ENCODE measurements at regions not wholly inside any gene's neighbourhood (a gene's known extent, or its start where the extent isn't known, plus 50 kb on each side); places are given as distances from the start of the nearest gene placed in this dataset.

DNA sequence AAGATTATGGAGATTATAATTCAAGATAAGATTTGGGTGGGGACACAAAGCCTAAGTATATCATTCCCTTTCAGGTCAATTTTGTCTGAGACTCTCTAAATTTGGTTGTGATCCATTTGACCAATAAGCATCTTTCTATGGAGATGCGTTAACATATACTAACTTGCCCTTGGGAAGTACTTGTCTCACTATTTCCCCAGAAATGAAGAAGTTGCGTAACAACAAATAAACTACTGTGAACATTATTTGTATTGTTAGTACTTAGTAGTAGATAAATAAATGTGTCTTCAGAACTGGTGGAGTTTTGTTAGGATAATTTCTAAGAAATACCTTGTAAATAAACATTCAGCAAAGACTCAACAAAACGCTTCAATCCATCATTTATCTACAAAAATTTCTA is 127.3 kb upstream of the LYZL2 start:
- H3K36me3 ChIP-seq (ENCODE audit: control insufficient read depth in 1 of 2, insufficient read depth in 2 of 2, low read length in 1 of 2) = no peaks in the 10 kb centered on the region
- H3K4me1 ChIP-seq (ENCODE audit: control insufficient read depth in 1 of 2, insufficient read depth in 2 of 2, low read length in 2 of 2) = no peaks in the 10 kb centered on the region
- ATAC-seq (ENCODE audit: low FRiP score) = no peak
- no peak for DNase-seq
- H3K27ac ChIP-seq (ENCODE audit: low read depth in 1 of 2, low read length in 2 of 2) = no peak overlapping the region
- WGBS, 2 donors = 96 to 98% methylated on average over 3 of the region's 3 CpGs
- H3K4me3 ChIP-seq (ENCODE audit: low read length in 2 of 2) = no peak overlapping the region
- no peaks in the 10 kb centered on the region for H3K27me3 ChIP-seq (ENCODE audit: control insufficient read depth in 1 of 2, insufficient read depth in 2 of 2, low read length in 1 of 2)
- no peaks in the 10 kb centered on the region for H3K9me3 ChIP-seq (ENCODE audit: control insufficient read depth, low read length)
- intact Hi-C loops (cut with DNase I) = loop anchor here in 1 of 2 donors (10.0 kb wide), 1 partner anchor 1048 kb away; no protein-coding TSS in a partner anchor

DNA sequence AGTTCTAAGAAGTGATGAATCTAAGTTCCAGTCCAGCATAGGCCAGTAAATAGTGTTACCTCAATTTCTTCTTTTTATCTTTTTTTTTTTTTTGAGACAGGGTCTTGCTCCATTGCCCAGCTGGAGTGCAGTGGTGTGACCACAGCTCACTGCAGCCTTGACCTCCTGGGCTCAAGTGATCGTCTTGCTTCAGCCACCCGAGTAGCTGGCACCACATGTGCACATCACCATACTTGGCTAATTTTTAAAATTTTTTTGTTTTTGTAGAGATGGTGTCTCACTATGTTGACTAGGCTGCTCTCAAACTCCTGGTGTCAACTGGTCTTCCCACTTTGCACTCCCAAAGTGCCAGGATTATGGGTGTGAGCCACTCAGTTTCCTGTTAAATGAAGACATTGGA is 126.6 kb upstream of the LYZL2 start:
- H3K36me3 ChIP-seq (ENCODE audit: control insufficient read depth in 1 of 2, insufficient read depth in 2 of 2, low read length in 1 of 2) = no peaks in the 10 kb centered on the region
- H3K27ac ChIP-seq (ENCODE audit: low read depth in 1 of 2, low read length in 2 of 2) = no peak overlapping the region
- 91 to 98% methylated on average over 2 of the region's 2 CpGs for WGBS, 2 donors
- ATAC-seq (ENCODE audit: low FRiP score) (no peak), DNase-seq (no peak)
- intact Hi-C loops (cut with DNase I) = loop anchor here in 1 of 2 donors (10.0 kb wide), 1 partner anchor 1049 kb away; no protein-coding TSS in a partner anchor
- H3K9me3 ChIP-seq (ENCODE audit: control insufficient read depth, low read length) = no peaks in the 10 kb centered on the region
- no peak overlapping the region for H3K4me3 ChIP-seq (ENCODE audit: low read length in 2 of 2)
- H3K4me1 ChIP-seq (ENCODE audit: control insufficient read depth in 1 of 2, insufficient read depth in 2 of 2, low read length in 2 of 2) = no peaks in the 10 kb centered on the region
- H3K27me3 ChIP-seq (ENCODE audit: control insufficient read depth in 1 of 2, insufficient read depth in 2 of 2, low read length in 1 of 2) = no peaks in the 10 kb centered on the region

- no peak for ATAC-seq (ENCODE audit: low FRiP score)
These were observed 125.9 kb upstream of the LYZL2 start for GRCh38 chr10:30755441-30755953.

DNA sequence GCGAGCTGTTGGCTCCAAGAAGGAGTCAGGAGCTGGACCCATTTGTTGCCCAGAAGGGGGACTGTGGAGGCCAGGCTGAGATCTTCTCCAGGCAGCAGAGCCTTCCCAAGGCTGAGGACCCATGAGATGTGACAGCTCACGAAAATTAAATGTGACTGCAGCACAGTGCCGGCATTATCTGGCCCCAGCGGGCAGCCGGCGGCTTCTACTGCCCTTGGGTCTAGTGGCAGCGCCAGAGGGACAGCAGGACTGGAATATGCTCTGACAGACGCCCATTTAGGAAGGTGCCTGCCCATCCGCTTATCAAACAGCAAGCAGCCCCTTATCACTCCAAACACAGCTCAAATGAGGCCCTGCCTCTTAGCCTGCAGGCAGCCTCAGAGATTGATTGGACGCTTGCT is 122.9 kb upstream of the LYZL2 start:
- intact Hi-C loops (cut with DNase I) = loop anchor here in 1 of 2 donors (10.0 kb wide), 1 partner anchor 1052 kb away; no protein-coding TSS in a partner anchor
- 93 to 94% methylated on average over 10 of the region's 10 CpGs for WGBS, 2 donors
- peak; percentile 33 for ATAC-seq (ENCODE audit: low FRiP score)

More at GRCh38 chr10:30755441-30755953, 125.9 kb upstream of the LYZL2 start:
- H3K27me3 ChIP-seq (ENCODE audit: control insufficient read depth in 1 of 2, insufficient read depth in 2 of 2, low read length in 1 of 2) = no peaks in the 10 kb centered on the region
- 62 to 68% methylated on average over 6 of the region's 6 CpGs for WGBS, 2 donors
- intact Hi-C loops (cut with DNase I) = loop anchor here in 1 of 2 donors (10.0 kb wide), 1 partner anchor 1049 kb away; no protein-coding TSS in a partner anchor
- DNase-seq = no peak
- no peaks in the 10 kb centered on the region for H3K9me3 ChIP-seq (ENCODE audit: control insufficient read depth, low read length)
- H3K4me3 ChIP-seq (ENCODE audit: low read length in 2 of 2) = no peak overlapping the region
- no peaks in the 10 kb centered on the region for H3K36me3 ChIP-seq (ENCODE audit: control insufficient read depth in 1 of 2, insufficient read depth in 2 of 2, low read length in 1 of 2)
- H3K27ac ChIP-seq (ENCODE audit: low read depth in 1 of 2, low read length in 2 of 2) = no peak overlapping the region
- H3K4me1 ChIP-seq (ENCODE audit: control insufficient read depth in 1 of 2, insufficient read depth in 2 of 2, low read length in 2 of 2) = no peaks in the 10 kb centered on the region

GRCh38 chr10:30751678-30752331 is 122.3 kb upstream of the LYZL2 start:
- DNase-seq (peak; percentile 76 to 93), ATAC-seq (ENCODE audit: low FRiP score) (peak; percentile 85)
- Histone ChIP-seq H3K36me3 (ENCODE audit: control insufficient read depth in 1 of 2, insufficient read depth in 2 of 2, low read length in 1 of 2) (no peaks in the 10 kb centered on the region), H3K4me3 (ENCODE audit: low read length in 2 of 2) (no peak overlapping the region), H3K27ac (ENCODE audit: low read depth in 1 of 2, low read length in 2 of 2) (no peak overlapping the region), H3K9me3 (ENCODE audit: control insufficient read depth, low read length) (no peaks in the 10 kb centered on the region), H3K27me3 (ENCODE audit: control insufficient read depth in 1 of 2, insufficient read depth in 2 of 2, low read length in 1 of 2) (no peaks in the 10 kb centered on the region), H3K4me1 (ENCODE audit: control insufficient read depth in 1 of 2, insufficient read depth in 2 of 2, low read length in 2 of 2) (no peaks in the 10 kb centered on the region)
- WGBS, 2 donors = 57 to 58% methylated on average over 14 of the region's 14 CpGs
- intact Hi-C loops (cut with DNase I) = loop anchor here in 1 of 2 donors (10.0 kb wide), 1 partner anchor 1053 kb away; no protein-coding TSS in a partner anchor

More for the DNA sequence above, 122.9 kb upstream of the LYZL2 start:
- H3K27me3 ChIP-seq (ENCODE audit: control insufficient read depth in 1 of 2, insufficient read depth in 2 of 2, low read length in 1 of 2) = no peaks in the 10 kb centered on the region
- H3K27ac ChIP-seq (ENCODE audit: low read depth in 1 of 2, low read length in 2 of 2) = no peak overlapping the region
- DNase-seq = no peak
- no peak overlapping the region for H3K4me3 ChIP-seq (ENCODE audit: low read length in 2 of 2)
- no peaks in the 10 kb centered on the region for H3K9me3 ChIP-seq (ENCODE audit: control insufficient read depth, low read length)
- H3K36me3 ChIP-seq (ENCODE audit: control insufficient read depth in 1 of 2, insufficient read depth in 2 of 2, low read length in 1 of 2) = no peaks in the 10 kb centered on the region
- H3K4me1 ChIP-seq (ENCODE audit: control insufficient read depth in 1 of 2, insufficient read depth in 2 of 2, low read length in 2 of 2) = no peaks in the 10 kb centered on the region

GRCh38 chr10:30750971-30751677 is 121.6 kb upstream of the LYZL2 start:
- intact Hi-C loops (cut with DNase I) = loop anchor here in 1 of 2 donors (10.0 kb wide), 1 partner anchor 1054 kb away; no protein-coding TSS in a partner anchor
- ATAC-seq (ENCODE audit: low FRiP score) (no peak), DNase-seq (no peak)
- Histone ChIP-seq H3K27ac (ENCODE audit: low read depth in 1 of 2, low read length in 2 of 2) (no peak overlapping the region), H3K4me1 (ENCODE audit: control insufficient read depth in 1 of 2, insufficient read depth in 2 of 2, low read length in 2 of 2) (no peaks in the 10 kb centered on the region), H3K27me3 (ENCODE audit: control insufficient read depth in 1 of 2, insufficient read depth in 2 of 2, low read length in 1 of 2) (no peaks in the 10 kb centered on the region), H3K9me3 (ENCODE audit: control insufficient read depth, low read length) (no peaks in the 10 kb centered on the region), H3K4me3 (ENCODE audit: low read length in 2 of 2) (no peak overlapping the region), H3K36me3 (ENCODE audit: control insufficient read depth in 1 of 2, insufficient read depth in 2 of 2, low read length in 1 of 2) (no peaks in the 10 kb centered on the region)
- WGBS, 2 donors = 49 to 58% methylated on average over 10 of the region's 10 CpGs

- intact Hi-C loops (cut with DNase I) = no loop called here
- no peak overlapping the region for H3K27ac ChIP-seq (ENCODE audit: low read depth in 1 of 2, low read length in 2 of 2)
- no peak for ATAC-seq (ENCODE audit: low FRiP score)
- 88 to 91% methylated on average over 8 of the region's 8 CpGs for WGBS, 2 donors
- H3K4me1 ChIP-seq (ENCODE audit: control insufficient read depth in 1 of 2, insufficient read depth in 2 of 2, low read length in 2 of 2) = no peaks in the 10 kb centered on the region
- DNase-seq = no peak
- no peaks in the 10 kb centered on the region for H3K27me3 ChIP-seq (ENCODE audit: control insufficient read depth in 1 of 2, insufficient read depth in 2 of 2, low read length in 1 of 2)
- no peak overlapping the region for H3K4me3 ChIP-seq (ENCODE audit: low read length in 2 of 2)
- no peaks in the 10 kb centered on the region for H3K9me3 ChIP-seq (ENCODE audit: control insufficient read depth, low read length)
- H3K36me3 ChIP-seq (ENCODE audit: control insufficient read depth in 1 of 2, insufficient read depth in 2 of 2, low read length in 1 of 2) = no peaks in the 10 kb centered on the region
These were observed 119.8 kb upstream of the LYZL2 start for GRCh38 chr10:30749385-30749784.

- DNase-seq = no peak
- intact Hi-C loops (cut with DNase I) = no loop called here
- ATAC-seq (ENCODE audit: low FRiP score) = no peak
These were observed 118.8 kb upstream of the LYZL2 start for GRCh38 chr10:30748152-30748973.

More at GRCh38 chr10:30748152-30748973, 118.8 kb upstream of the LYZL2 start:
- WGBS, 2 donors = 86 to 89% methylated on average over 7 of the region's 7 CpGs
- Histone ChIP-seq H3K9me3 (ENCODE audit: control insufficient read depth, low read length) (no peaks in the 10 kb centered on the region), H3K4me1 (ENCODE audit: control insufficient read depth in 1 of 2, insufficient read depth in 2 of 2, low read length in 2 of 2) (no peaks in the 10 kb centered on the region), H3K27ac (ENCODE audit: low read depth in 1 of 2, low read length in 2 of 2) (no peak overlapping the region), H3K36me3 (ENCODE audit: control insufficient read depth in 1 of 2, insufficient read depth in 2 of 2, low read length in 1 of 2) (no peaks in the 10 kb centered on the region), H3K27me3 (ENCODE audit: control insufficient read depth in 1 of 2, insufficient read depth in 2 of 2, low read length in 1 of 2) (no peaks in the 10 kb centered on the region), H3K4me3 (ENCODE audit: low read length in 2 of 2) (no peak overlapping the region)
